Lower leg skin (tissue), 3 donors: ENCODE measurements at regions not wholly inside any gene's neighbourhood (a gene's known extent, or its start where the extent isn't known, plus 50 kb on each side); places are given as distances from the start of the nearest gene placed in this dataset.

Experiments
- POLR2A ChIP-seq, 2 donors: fragments of 450-650 bp; IDR thresholded peaks; one replicate each; pipeline ENCODE4 v1.6.1; 2016 to 2017; ENCODE audit warnings: antibody characterized with exemption in 2 of 2, mild to moderate bottlenecking in 1 of 2, moderate library complexity in 1 of 2
- TF ChIP-seq, protein P1 (sequence below), 3 donors: fragments of 450-650 bp; IDR thresholded peaks; one replicate each; pipeline ENCODE4 v1.5.1; 2016; ENCODE audit warnings: antibody characterized with exemption in 3 of 3, mild to moderate bottlenecking in 3 of 3, moderate library complexity in 2 of 3

DNA sequence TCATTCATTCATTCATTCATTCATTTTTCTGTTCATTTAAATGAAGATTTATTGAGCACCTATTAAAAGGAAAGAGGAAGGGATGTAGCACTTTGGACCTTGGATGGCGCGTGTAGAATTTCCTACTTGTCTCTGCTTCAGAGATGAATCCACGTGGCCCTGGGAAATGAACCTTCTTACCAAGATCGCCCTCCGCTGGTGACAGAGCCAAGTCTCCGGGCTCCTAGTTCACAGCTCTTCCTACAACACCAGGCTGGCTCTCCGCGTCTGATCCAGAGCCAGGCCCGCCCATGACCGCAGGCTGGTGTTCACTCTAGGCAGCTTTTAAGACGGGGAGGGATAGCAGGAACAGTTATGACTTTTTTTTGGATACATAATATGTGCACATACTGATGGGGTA, 70.9 kb upstream of the PIWIL1 start:
- TF ChIP-seq, protein P1, sequence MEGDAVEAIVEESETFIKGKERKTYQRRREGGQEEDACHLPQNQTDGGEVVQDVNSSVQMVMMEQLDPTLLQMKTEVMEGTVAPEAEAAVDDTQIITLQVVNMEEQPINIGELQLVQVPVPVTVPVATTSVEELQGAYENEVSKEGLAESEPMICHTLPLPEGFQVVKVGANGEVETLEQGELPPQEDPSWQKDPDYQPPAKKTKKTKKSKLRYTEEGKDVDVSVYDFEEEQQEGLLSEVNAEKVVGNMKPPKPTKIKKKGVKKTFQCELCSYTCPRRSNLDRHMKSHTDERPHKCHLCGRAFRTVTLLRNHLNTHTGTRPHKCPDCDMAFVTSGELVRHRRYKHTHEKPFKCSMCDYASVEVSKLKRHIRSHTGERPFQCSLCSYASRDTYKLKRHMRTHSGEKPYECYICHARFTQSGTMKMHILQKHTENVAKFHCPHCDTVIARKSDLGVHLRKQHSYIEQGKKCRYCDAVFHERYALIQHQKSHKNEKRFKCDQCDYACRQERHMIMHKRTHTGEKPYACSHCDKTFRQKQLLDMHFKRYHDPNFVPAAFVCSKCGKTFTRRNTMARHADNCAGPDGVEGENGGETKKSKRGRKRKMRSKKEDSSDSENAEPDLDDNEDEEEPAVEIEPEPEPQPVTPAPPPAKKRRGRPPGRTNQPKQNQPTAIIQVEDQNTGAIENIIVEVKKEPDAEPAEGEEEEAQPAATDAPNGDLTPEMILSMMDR (IDR thresholded peaks at IDR 0.05) = no peak
- TF ChIP-seq POLR2A (IDR thresholded peaks at IDR 0.05) = no peak
